ENCODE measurements at regions not wholly inside any gene's neighbourhood (a gene's known extent, or its start where the extent isn't known, plus 50 kb on each side); places are given as distances from the start of the nearest gene placed in this dataset.

DNA sequence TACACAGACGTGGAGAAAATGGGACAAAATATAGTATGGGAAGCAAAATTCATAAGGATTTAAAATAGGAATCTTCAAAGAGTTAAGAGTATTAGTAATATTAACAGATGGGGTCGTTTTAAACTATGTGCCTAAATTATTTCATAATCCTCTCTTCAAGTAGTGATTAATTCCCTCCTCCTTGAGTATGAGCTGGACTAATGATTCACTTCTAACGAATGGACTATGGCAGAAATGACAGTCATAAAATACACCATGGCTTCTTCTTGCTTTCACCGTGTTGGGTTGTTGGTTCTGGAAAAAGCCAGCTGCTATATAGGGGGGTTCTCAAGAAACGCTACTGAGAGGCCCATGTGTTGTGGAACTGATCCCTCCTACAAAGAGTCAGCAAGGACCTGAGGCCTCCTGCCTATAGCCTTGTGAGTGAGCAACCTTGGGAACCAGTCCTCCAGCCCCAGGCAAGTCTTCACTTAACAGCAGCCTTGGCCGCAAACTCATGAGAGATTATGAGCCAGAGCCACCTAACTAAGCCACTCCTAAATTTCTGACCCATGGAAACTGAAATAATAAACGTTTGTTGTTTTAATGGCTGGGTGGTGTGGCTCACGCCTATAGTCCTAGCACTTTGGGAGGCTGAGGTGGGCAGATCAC, 64.8 kb upstream of the ABHD2 start:
- TF ChIP-seq, protein P1, sequence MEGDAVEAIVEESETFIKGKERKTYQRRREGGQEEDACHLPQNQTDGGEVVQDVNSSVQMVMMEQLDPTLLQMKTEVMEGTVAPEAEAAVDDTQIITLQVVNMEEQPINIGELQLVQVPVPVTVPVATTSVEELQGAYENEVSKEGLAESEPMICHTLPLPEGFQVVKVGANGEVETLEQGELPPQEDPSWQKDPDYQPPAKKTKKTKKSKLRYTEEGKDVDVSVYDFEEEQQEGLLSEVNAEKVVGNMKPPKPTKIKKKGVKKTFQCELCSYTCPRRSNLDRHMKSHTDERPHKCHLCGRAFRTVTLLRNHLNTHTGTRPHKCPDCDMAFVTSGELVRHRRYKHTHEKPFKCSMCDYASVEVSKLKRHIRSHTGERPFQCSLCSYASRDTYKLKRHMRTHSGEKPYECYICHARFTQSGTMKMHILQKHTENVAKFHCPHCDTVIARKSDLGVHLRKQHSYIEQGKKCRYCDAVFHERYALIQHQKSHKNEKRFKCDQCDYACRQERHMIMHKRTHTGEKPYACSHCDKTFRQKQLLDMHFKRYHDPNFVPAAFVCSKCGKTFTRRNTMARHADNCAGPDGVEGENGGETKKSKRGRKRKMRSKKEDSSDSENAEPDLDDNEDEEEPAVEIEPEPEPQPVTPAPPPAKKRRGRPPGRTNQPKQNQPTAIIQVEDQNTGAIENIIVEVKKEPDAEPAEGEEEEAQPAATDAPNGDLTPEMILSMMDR (conservative IDR thresholded peaks at IDR 0.05) = no peak
- no peak for TF ChIP-seq ZFX (IDR thresholded peaks at IDR 0.05)
